ENCODE measurements at regions not wholly inside any gene's neighbourhood (a gene's known extent, or its start where the extent isn't known, plus 50 kb on each side); places are given as distances from the start of the nearest gene placed in this dataset.
"Not testable (repeated sequence)": the region's sequence is repeated elsewhere in the genome, so short reads cannot be mapped to it uniquely, and the experiment has no call there.

GRCh38 chr1:99062192-99062591, 57.5 kb upstream of the PLPPR5 start:
- DNase-seq: no peak

GRCh38 chr1:99069146-99069545, 64.5 kb upstream of the PLPPR5 start:
- DNase-seq: no peak

GRCh38 chr1:99078529-99078928, 73.9 kb upstream of the PLPPR5 start:
- not testable (repeated sequence) for DNase-seq

DNA sequence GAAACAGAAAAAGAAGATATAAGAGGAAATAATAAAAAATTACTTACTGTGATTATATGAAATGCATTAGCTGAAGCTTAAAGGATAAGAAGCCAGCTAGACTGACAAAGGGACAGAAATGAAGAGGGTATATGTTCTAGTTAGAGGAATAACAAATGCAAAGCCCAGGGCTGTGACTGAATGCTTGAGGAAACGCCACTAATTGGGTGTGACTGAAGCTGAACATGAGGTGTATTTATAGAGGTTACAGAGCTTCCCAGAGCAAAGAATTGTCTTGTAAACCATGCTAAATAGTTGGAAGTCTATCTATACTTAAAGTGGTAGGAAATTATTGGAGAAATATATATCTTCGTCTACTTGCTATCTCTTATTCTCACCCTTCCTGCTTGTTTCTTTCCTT, 77.7 kb upstream of the PLPPR5 start:
- DNase-seq: no peak

- DNase-seq: no peak
Measured at GRCh38 chr1:99083338-99083737, 78.7 kb upstream of the PLPPR5 start.

DNA sequence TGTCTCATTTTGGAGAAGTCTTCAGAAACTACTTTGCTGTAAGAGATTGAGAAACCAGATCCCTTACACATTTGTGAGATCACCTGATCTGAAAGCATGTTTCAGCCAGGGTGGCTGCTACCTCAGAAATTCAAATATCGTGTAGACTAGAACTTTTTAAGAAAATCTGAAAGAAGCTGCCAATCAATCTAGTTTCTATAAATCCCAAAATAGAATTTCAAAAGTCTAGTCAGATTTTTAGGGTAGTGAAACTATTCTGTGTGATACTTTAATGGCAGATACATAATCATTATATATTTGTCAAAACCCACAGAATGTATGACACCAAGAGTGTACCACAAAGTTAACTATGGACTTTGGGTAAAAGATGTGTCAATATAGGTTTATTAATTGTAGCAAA, 79.9 kb upstream of the PLPPR5 start:
- no peak for DNase-seq

- DNase-seq: no peak
Measured at GRCh38 chr1:99086057-99086456, 81.4 kb upstream of the PLPPR5 start.

- DNase-seq: no peak
Measured at GRCh38 chr1:99098589-99098988, 93.9 kb upstream of the PLPPR5 start.

GRCh38 chr1:99106274-99106673, 101.6 kb upstream of the PLPPR5 start:
- no peak for DNase-seq

GRCh38 chr1:99107680-99108079, 103.0 kb upstream of the PLPPR5 start:
- DNase-seq: no peak

DNA sequence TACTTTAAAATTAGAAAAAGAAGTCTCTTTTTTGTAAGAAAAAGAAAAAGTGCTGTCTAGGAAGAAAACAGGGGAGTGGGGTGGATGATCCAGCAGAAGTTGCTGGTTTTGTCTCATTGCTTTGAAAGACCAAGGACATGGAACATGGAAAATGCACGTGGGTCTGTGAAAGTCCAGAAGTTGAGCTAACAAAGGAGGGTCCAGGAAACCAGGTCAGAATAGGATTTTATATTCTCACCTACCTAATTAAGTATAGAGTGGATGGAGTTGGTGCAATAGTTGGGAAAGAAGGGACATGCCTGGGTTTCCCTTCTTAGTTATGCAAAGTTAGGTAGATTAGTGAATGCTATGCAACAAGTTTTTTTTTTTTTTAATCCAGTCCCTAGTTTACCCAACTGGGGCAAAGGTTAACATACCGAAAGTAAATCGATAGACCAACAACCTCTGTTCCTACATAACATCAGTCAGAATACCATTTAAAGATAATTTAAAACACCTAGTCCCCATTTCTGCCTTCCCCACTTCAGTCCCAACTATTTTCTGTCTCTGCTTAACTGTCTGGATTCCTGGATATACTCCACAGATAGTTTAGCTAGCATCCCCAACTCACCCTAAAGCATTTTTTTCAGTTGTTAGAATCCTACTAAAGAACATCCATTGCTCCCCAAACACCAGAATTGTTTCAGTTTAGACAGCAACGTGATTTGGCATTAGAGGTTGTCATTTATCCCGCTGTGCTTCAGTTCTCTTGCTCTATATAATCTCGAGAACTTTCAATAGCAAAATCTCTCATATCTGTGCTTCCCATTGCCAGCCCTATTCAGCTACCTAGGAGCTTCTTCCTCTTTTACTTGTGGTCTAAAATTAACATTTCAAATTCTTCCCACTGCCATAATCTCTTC, 105.7 kb upstream of the PLPPR5 start:
- no peak for DNase-seq

DNA sequence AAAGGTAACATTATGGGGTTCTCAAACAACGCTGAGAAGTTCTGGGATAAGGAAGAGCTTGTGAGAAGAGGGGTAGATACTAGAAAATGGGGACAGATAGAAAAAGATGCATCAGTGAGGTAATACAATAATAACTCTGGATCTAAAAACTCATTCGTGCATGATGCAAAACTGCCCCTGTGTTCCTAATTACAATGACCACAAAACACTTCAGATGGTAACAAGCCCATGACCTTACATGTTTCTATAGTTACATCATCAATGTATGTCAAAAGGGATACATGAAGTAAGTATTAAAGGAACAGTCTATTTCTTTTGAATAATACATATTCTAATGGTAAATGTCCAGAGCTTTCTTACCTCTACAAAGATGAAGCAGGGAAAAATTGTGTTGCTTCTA, 110.6 kb upstream of the PLPPR5 start:
- DNase-seq: no peak

DNA sequence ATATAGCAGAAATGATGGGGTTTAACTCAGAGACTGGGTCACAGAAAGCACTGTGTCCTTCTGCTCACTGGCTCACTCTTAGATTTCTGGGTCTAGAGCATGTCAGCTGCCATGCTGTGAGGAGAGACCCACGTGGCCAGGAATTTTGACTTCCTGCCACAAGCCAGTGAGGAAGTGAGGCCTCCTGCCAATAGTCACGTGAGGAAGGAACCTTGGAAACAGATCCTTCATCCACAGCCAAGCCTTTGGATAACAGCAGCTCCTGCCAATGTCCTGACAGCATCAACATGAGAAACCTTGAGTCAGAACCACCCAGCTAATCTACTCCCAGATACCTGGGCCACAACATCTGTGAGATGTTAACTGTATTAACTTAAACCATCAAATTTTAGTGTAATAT, 114.5 kb upstream of the PLPPR5 start:
- no peak for DNase-seq

- DNase-seq: no peak
Measured at GRCh38 chr1:99122039-99122438, 117.4 kb upstream of the PLPPR5 start.

GRCh38 chr1:99123936-99124335, 119.3 kb upstream of the PLPPR5 start:
- DNase-seq: no peak

- no peak for DNase-seq
Measured at GRCh38 chr1:99131546-99131945, 126.9 kb upstream of the PLPPR5 start.

GRCh38 chr1:99133756-99134500, 129.3 kb upstream of the PLPPR5 start:
- DNase-seq: no peak

- DNase-seq: no peak
Measured at GRCh38 chr1:99137554-99138206, 126.6 kb upstream of the PLPPR4 start.

DNA sequence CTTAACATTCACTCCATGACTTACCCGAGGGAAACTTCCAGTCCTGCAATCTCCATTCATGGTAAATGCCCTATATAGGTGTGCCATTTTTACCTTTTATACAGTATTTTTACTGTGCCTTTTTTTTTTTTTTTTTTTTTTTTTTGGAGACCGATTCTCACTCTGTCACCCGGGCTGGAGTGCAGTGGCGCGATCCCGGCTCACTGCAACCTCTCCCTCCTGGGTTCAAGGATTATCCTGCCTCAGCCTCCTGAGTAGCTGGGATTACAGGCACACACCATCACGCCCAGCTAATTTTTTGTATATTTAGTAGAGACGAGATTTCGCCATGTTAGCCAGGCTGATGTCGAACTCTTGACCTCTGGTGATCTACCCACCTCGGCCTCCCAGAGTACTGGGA, 124.4 kb upstream of the PLPPR4 start:
- DNase-seq: no peak

DNA sequence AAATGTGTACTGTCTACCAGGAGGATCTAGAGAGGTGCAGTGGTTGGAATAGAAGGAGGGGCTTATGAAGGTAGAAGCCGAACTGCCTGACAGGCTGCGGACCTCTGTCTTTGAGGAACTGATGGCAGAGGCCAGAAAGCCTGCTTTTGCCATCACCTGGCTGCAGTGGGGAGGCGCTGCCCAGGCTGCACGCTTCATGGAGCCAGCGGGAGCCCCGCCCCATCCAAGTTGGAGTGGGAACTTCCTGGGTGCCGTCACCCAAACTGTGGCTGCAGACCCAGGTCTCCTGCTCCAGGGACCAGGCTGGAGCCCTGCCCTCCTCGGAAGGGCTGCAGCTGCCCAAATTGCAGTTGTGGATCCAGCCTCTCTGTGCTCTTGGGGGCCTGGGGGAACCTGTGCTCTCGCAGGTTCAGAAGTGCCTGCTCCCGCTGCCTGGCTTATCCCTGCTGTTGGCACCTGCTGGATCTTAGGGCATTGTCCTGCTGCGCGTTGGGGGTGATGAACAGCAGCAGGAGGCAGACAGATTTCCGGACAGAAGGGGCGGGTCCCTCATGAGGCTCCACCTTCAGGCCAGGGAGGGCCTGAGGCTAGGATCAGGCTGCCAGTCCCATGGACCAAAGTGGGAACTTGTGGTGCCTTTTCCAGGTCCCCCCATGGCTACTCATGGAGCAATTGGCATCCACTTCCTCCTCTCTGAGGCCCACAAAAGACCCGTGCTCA, 118.0 kb upstream of the PLPPR4 start:
- no peak for DNase-seq

DNA sequence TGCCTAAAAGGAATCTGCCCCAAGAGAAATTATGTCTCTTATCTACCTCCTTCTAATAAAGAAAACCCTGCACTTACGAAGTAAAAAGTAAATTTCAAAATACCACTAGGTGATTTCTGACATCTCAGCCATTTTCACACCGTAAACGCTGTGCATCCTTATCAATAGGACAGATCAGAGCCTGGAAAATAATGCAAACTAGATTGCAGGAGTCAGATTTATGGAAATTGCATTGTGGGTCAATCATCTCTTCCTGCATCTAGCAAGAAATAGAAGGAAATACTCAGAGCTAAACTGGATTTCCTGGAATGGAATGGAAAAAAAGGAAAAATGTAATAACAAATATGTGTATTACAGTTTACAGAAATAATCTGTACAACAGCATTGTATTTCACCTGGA, 114.3 kb upstream of the PLPPR4 start:
- DNase-seq: no peak

DNA sequence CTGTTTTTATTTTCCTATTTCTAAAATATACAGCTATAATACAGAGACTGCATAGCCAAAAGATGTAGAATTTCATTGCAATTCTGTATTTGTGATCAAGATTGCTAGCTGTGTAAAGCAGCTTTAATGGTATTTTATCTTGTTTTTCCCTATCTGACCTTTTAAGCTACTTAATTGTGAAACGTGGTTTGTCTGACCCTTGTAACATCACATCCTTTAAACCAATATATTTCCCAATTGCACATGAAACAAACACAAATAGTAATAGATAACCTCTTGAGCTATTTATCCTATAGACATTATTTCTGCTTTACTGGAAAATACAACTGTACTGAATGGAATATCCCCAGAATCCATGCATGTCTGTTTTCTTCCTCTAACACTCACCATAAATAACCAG, 112.2 kb upstream of the PLPPR4 start:
- DNase-seq: no peak

DNA sequence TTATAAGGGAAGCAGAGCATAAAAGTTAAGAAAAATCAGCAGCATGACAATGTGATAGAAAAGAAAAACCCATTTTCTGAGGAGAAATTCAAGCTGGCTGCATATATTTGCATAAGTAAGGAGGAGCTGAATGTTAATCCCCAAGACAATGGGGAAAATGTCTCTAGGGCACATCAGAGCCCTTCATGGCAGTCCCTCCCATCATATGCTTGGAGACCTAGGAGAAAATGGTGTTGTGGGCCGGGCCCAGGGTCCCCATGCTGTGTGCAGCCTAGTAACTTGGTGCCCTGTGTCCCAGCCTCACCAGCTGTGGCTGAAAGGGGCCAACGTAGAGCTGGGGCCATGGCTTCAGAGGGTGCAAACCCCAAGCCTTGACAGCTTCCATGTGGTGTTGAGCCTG, 100.6 kb upstream of the PLPPR4 start:
- DNase-seq: no peak
